NCI-H1105 treated with DMSO at 0.1 percent for 48 hours (cell line): ENCODE measurements at regions not wholly inside any gene's neighbourhood (a gene's known extent, or its start where the extent isn't known, plus 50 kb on each side); places are given as distances from the start of the nearest gene placed in this dataset.
A peak's percentile ranks its signal among the peaks of the same experiment; 100 is the strongest.
"Not testable (repeated sequence)": the region's sequence is repeated elsewhere in the genome, so short reads cannot be mapped to it uniquely, and the experiment has no call there.

Source experiments
- DNase-seq: peaks from one replicate; lab custom pipeline; 2025; lab: John Stamatoyannopoulos, UW

DNA sequence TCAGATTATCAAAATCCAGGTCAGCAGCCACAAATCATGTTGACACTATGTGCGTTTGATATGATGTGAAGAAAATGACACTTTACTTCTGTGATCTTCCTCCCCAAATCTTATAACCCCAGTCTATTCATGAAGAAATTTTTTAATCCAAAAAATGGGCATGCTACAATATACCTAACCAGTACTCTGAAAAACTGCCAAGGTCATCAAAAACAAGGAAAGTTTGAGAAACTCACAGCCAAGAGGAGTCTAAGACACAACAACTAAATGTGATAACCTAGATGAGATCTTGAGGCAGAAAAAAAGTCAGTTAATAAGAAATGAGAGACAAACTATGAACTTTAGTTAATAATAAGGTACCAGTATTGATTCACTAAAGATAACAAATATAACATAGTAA is 200.6 kb upstream of the IRAK1BP1 start:
- DNase-seq: no peak

DNA sequence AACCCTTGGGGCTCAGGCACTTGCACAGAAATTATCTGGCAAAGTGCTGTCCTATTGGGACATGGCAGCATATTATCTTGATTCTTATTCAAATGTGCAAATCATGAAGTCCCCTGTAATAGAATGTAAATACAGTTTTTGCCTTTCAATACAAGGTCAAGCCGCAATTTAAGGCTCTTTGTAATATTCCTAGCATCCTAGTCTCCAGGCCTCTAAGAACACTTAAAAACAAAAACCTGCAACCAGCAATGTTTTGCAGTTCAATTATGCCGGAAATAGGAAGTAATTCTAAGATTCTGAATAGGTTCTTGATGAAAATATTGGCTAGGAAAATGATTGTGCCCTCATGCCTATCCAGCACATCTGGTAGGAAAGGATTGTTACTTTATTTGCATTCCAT is 197.2 kb upstream of the IRAK1BP1 start:
- no peak for DNase-seq

DNA sequence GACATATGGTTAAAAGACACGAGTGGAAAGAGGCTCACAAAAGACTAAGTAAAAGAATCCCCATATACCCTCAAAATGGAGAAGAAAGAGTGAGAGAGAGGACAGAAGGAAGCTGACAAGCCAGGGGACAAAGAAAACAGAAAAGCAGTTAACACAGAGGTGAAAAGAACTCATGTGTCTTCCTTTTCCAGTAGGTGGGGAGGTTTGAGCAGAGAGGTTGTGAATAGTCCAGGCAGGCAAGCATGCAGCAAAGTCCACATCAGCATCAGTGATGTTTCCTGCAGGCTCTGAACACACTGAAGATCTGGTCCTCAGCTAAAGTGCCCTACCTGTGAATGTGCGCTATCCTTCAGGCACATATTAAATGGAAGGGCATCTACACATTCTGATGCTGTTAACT is 196.5 kb upstream of the IRAK1BP1 start:
- no peak for DNase-seq

DNA sequence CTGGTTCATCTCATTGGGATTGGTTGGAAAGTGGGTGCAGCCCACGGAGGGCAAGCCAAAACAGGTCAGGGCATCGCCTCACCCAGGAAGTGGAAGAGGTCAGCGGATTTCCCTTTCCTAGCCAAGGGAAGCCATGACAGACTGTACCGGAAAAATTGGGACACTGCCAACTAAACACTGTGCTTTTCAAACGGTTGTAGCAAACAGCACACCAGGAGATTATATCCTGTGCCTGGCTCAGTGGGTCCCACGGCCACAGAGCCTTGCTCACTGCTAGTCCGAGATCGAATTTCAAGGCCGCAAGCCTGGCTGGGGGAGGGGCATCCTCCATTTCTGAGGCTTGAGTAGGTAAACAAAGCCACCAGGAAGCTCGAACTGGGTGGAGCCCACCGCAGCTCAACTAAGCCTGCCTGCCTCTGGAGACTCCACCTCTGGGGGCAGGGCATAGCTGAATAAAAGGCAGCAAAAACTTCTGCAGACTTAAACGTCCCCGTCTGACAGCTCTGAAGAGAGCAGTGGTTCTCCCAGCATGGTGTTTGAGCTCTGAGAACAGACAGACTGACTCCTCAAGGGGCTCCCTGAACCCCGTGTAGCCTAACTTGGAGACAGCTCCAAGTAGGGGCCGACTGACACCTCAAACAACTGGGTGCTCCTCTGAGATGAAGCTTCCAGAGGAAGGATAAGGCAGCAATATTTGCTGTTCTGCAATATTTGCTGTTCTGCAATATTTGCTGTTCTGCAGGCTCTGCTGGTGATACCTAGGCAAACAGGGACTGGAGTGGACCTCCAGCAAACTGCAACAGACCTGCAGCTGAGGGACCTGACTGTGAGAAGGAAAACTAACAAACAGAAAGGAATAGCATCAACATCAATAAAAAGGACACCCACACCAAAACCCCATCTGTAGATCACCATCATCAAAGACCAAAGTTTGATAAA is 191.0 kb upstream of the IRAK1BP1 start:
- not testable (repeated sequence) for DNase-seq

DNA sequence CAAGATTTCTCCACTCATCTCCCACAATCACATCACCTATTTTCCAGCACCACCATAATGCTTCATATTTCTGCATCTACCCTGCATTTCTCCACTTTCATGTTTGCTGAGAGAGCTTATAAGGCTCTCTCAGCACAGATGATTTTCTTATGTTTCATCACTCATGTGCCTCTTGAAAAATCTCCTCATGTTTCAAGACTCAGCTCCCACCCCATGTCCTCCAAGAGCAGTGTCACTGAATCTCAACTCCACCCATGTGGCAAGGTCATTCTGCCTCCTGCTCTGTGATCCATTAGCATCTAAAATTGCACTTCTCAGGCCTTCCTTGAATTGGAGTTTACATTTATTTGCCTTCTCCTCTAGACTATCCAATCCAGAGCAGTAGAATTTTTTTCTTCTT is 178.7 kb upstream of the IRAK1BP1 start:
- DNase-seq: no peak

DNA sequence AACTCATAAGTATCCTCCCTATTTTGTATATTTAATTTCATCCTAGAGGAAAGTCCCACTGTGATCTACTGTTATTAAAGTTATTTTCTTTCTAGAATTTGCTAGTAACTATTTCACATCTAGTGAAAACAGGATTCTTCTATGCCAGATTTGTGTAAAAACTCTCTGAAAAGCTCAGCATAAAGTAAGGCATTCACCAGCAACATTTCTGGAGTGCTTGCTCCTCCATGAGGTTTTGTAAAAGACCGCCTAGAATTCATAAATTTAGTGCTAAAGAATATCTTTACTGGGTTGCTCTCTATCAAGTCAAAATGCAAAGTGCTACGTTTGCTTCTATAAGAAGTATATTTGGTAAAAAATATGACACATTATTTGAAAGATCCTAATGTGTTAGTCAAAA is 173.5 kb upstream of the IRAK1BP1 start:
- no peak for DNase-seq

DNA sequence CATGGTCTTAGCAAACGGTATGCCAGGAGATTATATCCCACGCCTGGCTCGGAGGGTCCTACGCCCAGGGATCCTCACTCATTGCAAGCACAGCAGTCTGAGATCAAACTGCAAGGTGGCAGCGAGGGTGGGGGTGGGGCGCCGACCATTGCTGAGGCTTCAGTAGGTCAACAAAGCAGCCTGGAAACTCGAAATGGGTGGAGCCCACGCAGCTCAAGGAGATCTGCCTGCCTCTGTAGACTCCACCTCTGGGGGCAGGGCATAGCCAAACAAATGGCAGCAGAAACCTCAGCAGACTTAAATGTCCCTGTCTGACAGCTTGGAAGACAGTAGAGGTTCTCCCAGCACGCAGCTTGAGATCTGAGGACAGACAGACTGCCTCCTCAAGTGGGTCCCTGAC is 172.7 kb upstream of the IRAK1BP1 start:
- DNase-seq: not testable (repeated sequence)

DNA sequence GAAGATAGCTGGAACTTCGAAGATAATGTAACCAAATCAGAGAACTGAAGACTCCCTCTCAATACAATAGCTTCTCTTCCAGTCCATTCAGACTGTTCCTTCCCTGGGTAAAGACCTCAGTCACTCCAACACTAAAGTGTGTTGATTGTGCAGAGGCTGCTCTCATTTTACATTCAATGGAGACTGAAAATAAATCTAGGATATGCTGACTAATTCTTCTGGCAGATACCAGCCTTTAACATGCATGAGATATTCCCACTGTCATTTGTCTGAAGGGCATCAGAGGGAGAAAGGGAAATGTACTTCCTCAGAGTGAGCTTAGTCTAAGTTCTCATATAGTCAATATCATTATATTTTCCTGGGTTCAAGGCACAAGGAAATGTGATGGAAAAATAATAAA is 166.4 kb upstream of the IRAK1BP1 start:
- DNase-seq: no peak

DNA sequence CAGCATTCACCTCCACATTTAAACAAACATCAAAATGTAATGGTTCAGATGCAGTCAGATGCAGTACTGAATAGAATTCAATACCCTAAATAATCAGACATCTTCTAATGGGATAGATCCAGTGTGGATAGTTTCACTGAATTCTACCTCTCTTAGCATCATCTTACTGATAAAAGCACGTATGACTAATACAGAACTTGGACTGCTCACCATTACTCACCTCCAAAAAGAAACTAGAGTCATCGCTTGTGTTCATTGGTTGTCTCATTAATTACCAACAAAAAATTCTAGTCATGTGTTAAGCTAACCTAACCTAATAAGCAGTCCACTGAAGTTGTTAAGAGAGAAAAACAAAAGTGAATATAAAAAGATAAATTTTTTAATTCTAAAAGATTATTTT is 165.9 kb upstream of the IRAK1BP1 start:
- no peak for DNase-seq

DNA sequence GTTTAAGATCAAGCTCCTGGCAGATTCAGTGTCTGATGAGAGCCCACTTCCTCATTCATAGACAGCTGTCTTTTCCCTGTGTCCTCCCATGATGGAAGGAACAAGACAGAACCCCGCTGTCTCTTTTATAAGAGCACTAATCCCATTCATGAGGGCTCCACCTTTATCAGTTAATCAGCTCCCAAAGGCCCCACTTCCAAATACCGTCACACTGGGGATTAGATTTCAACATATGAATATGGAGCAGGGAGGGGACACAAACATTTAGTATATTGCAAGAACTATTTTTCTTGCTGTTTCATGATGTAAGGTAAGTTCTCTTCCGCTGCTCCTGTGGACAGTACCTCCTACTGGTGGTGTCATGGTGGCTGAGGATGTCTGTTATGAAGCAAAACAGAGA is 158.3 kb upstream of the IRAK1BP1 start:
- no peak for DNase-seq

DNA sequence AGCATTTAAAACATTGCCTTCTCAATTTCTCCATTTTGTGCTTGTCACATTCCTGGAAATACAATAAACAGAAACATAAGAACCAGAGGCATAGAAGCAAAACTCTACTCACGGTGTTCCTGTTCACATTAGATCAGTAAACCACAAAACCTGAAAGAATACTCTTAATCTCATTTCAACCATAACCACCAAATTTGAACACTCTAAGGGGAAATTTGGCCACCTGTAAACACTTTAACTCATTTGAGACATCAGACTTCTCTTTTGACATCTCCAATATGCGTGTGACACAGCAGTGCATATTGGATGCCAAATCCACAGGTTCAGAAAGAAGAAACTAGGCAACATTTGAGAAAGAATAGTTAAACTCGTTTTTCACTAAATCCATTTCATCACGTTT is 153.8 kb upstream of the IRAK1BP1 start:
- no peak for DNase-seq

DNA sequence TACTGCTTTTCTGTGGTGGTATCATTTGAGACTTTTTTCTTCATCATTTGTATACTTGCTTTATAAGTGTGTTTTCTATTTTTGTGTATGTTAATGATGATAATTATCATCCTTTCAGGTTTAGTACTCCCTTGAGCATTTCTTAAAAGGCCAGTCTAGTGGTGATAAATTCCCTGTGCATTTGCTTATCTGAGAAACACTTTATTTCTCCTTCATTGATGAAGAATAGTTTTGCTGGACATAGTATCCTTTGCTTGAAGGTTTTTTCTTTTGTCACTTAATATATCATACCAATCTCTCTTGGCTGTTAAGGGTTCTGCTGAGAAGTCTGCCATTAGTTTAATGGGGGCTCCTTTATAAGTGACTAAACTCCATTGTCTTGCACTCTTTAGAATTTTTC is 123.2 kb upstream of the IRAK1BP1 start:
- no peak for DNase-seq

DNA sequence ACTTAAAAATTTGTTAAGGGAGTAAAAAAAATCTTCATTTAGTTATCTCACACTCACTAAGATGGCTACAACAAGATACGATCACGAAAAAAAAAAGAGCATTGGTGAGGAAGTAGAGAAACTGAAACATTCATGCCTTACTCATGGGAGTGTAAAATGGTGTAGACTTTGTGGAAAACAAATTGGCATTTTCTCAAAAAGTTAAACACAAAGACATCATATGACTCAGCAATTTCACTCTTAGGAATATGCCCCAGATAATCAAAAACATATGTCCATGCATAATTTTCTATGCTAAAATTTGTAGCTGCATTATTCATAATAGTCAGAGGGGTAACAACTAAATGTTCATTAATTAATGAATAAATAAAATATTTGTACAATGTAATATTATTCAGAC is 120.9 kb upstream of the IRAK1BP1 start:
- no peak for DNase-seq

DNA sequence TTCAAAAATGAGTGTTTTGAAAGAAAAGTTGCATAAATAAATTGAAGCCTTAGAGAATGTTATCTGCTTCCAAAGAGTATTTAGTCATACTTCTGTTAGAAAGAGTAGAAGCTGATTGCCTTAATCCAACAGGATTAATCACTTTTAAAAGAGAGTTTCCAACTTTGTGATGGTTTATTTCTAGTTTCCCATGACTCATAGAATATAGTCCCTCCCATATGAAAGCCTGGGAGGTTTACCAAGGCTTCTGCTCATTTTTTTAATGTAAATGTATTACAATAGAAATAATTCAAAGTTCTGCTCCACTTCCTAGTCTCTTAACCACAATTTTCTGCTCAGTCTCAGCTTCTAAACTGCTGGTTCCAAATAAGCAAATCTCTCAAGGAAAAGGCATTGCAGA is 118.0 kb upstream of the IRAK1BP1 start:
- DNase-seq: no peak

DNA sequence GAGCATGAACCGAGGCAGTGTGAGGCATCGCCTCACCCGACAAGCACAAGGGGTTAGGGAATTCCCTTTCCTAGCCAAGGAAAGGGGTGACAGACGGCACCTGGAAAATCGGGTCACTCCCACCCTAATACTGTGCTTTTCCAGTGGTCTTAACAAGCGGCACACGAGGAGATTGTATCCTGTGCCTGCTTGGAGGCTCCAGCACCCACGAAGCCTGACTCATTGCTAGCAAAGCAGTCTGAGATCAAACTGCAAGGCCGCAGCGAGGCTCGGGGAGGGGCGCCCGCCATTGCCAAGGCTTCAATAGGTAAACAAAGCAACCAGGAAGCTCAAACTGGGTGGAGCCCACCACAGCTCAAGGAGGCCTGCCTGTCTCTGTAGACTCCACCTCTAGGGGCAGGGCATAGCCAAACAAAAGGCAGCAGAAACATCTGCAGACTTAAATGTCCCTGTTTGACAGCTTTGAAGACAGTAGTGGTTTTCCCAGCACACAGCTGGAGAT is 109.0 kb upstream of the IRAK1BP1 start:
- not testable (repeated sequence) for DNase-seq

DNA sequence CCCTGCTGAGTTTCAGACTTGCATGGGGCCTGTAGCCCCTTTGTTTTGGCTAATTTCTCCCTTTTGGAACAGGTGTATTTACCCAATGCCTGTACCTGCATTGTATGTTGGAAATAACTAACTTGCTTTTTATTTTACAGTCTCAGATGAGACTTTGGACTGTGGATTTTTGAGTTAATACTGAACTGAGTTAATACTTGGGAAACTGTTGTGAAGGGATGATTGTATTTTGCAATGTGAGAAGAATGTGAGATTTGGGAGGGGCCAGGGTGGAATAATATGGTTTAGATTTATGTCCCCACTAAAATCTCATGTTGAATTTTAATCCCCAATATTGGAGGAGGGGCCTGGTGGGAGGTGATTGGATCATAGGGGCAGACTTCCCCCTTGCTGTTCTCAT is 99.1 kb upstream of the IRAK1BP1 start:
- DNase-seq: no peak

DNA sequence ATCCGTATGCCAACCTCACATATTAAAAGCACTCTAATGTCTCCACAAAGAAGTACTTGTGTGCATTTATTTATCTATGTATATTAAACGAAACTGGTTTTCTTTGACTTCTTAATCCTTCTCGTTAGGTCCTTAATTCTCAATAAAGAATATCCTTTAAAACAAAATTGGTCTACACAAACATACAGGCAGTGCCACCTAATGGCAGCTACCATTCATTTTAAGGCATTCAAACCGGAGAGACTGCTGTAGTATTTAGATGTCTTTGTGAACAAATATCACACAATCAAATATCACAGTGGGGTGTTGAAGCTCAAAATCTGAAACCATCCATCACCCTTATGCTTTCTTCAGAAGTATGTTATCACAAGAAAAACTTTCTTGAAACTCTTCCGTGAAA is 96.6 kb upstream of the IRAK1BP1 start:
- DNase-seq: no peak

DNA sequence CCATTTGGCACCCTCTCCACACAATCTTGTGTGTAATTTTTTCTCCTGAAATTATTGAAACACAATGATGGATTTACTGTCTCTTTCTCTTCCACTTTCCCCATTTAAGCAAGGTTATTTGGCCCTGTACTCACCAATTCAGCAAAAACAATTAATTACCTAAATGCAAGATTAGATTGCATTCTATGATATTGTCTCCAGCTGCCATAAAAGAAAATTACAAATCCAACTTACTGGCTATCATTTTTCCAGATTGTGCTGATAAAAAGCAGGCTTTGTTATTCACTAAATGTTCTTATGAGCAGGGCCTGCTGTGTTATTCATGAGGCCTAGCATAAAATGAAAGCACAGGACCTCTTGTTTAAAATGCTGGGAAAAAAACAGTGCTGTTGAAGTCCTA is 95.8 kb upstream of the IRAK1BP1 start:
- DNase-seq: peak; percentile 50

DNA sequence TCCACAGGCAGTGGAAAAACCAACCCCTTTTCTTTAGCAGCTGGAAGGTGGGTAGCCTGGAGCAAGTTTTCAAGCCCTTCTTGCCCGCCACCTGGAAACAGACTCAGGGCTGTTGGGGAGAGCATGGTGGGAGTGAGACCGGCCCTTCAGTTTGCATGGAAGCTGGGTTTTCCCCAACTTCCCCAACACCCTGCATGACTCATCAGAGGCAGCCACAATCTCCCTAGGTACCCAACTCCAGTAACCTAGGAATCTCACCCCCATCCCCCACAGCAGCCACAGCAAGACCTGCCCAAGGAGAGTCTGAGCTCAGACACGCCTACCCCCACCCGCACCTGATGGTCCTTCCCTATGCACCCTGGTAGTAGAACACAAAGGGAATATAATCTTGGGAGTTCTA is 86.3 kb upstream of the IRAK1BP1 start:
- no peak for DNase-seq

DNA sequence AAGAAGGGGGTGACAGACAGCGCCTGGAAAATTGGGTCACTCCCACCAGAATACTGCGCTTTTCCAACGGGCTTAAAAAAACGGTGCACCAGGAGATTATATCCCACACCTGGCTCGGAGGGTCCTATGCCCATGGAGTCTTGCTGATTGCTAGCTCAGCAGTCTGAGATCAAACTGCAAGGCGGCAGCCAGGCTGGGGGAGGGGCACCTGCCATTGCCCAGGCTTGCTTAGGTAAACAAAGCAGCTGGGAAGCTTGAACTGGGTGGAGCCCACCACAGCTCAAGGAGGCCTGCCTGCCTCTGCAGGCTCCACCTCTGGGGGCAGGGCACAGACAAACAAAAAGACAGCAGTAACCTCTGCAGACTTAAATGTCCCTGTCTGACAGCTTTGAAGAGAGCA is 84.0 kb upstream of the IRAK1BP1 start:
- not testable (repeated sequence) for DNase-seq

DNA sequence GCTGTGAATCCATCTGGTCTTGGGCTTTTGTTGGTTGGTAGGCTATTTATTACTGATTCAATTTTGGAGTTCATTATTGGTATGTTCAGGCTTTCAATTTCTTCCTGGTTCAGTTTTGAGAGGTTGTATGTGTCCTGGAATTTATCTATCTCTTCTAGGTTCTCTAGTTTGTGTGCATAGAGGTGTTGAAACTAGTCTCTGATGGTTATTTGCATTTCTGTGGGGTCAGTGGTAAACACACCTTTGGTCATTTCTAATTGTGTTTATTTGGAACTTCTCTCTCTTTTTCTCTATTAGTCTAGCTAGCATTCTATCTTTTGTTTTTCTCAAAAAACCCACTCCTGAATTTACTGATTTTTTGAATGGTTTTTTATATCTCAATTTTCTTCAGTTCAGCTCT is 70.1 kb upstream of the IRAK1BP1 start:
- no peak for DNase-seq

DNA sequence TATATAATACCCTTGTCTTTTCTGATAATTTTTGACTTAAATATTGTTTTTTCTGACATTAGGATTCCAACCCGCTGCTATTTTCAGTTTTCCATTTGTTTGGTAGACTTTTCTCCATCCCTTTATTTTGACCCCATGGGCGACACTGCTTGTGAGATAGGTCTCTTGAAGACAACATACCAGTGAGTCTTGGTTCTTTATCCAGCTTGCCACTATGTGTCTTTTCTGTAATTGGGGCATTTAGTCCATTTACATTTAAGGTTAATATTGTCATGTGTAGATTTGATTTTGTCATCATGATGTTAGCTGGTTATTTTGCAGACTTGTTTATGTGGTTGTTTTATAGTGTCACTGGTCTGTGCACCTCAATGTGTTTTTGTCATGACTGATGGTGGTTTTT is 67.7 kb upstream of the IRAK1BP1 start:
- DNase-seq: no peak

DNA sequence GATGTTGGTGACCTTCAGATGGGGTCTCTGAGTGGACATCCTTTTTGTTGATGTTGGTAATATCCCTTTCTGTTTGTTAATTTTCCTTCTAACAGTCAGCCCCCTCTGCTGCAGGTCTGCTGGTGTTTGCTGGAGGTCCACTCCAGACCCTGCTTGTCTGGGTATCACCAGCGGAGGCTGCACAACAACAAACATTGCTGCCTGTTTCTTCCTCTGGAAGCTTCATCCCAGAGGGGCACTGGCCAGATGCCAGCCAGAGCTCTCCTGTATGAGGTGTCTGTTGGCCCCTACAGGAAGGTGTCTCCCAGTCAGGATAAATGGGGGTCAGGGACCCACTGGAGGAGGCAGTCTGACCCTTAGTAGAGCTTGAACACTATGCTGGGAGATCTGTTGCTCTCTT is 60.6 kb upstream of the IRAK1BP1 start:
- DNase-seq: not testable (repeated sequence)
